ENCODE measurements at regions not wholly inside any gene's neighbourhood (a gene's known extent, or its start where the extent isn't known, plus 50 kb on each side); places are given as distances from the start of the nearest gene placed in this dataset.

- Histone ChIP-seq H3K36me3 (ENCODE audit: low read length) (no peaks in the 10 kb centered on the region), H2AFZ (ENCODE audit: low read depth, low read length, severe bottlenecking) (no peak overlapping the region), H4K20me1 (ENCODE audit: low read depth, low read length) (no peaks in the 10 kb centered on the region)
Observed at GRCh38 chr7:13748998-13749397, 240.5 kb downstream of the ETV1 start.

GRCh38 chr7:13749636-13750035 is 239.8 kb downstream of the ETV1 start:
- Histone ChIP-seq H3K9me2 (replicated peaks; ENCODE audit: insufficient read depth, low read length) (no peaks in the 10 kb centered on the region), H3K9me3 (ENCODE audit: insufficient read depth, low read length) (no peaks in the 10 kb centered on the region), H3K9ac (ENCODE audit: low read length) (no peak overlapping the region), H3K4me3 (ENCODE audit: insufficient read depth, low read length, poor library complexity, severe bottlenecking) (no peak overlapping the region), H3F3A (ENCODE audit: insufficient read depth) (no peaks in the 10 kb centered on the region), H3K27ac (ENCODE audit: low read depth, low read length) (no peak overlapping the region), H3K4me2 (ENCODE audit: low read depth, low read length, poor library complexity, severe bottlenecking) (no peak overlapping the region), H3K27me3 (ENCODE audit: low read length) (no peaks in the 10 kb centered on the region), H3K36me3 (ENCODE audit: low read length) (no peaks in the 10 kb centered on the region), H4K20me1 (ENCODE audit: low read depth, low read length) (no peaks in the 10 kb centered on the region), H3K79me2 (ENCODE audit: insufficient read depth, low read length) (no peaks in the 10 kb centered on the region), H2AFZ (ENCODE audit: low read depth, low read length, severe bottlenecking) (no peak overlapping the region)
- no peak for TF ChIP-seq EZH2phosphoT487 (conservative IDR thresholded peaks at IDR 0.05; ENCODE audit: low read length)
- no peak for TF ChIP-seq CTCF (IDR thresholded peaks at IDR 0.05; ENCODE audit: insufficient read depth, low read length, poor library complexity, severe bottlenecking)

More at GRCh38 chr7:13748998-13749397, 240.5 kb downstream of the ETV1 start:
- TF ChIP-seq EZH2phosphoT487 (conservative IDR thresholded peaks at IDR 0.05; ENCODE audit: low read length) (no peak), CTCF (IDR thresholded peaks at IDR 0.05; ENCODE audit: insufficient read depth, low read length, poor library complexity, severe bottlenecking) (no peak)
- Histone ChIP-seq H3K27ac (ENCODE audit: low read depth, low read length) (no peak overlapping the region), H3F3A (ENCODE audit: insufficient read depth) (no peaks in the 10 kb centered on the region), H3K79me2 (ENCODE audit: insufficient read depth, low read length) (no peaks in the 10 kb centered on the region), H3K27me3 (ENCODE audit: low read length) (no peaks in the 10 kb centered on the region), H3K9me2 (replicated peaks; ENCODE audit: insufficient read depth, low read length) (no peaks in the 10 kb centered on the region), H3K9ac (ENCODE audit: low read length) (no peak overlapping the region), H3K9me3 (ENCODE audit: insufficient read depth, low read length) (no peaks in the 10 kb centered on the region), H3K4me2 (ENCODE audit: low read depth, low read length, poor library complexity, severe bottlenecking) (no peak overlapping the region), H3K4me3 (ENCODE audit: insufficient read depth, low read length, poor library complexity, severe bottlenecking) (no peak overlapping the region)

- no peaks in the 10 kb centered on the region for H3K79me2 ChIP-seq (ENCODE audit: insufficient read depth, low read length)
- no peak for TF ChIP-seq CTCF (IDR thresholded peaks at IDR 0.05; ENCODE audit: insufficient read depth, low read length, poor library complexity, severe bottlenecking)
- TF ChIP-seq EZH2phosphoT487 (conservative IDR thresholded peaks at IDR 0.05; ENCODE audit: low read length): no peak
- H3K4me3 ChIP-seq (ENCODE audit: insufficient read depth, low read length, poor library complexity, severe bottlenecking): no peak overlapping the region
- H3K9ac ChIP-seq (ENCODE audit: low read length): no peak overlapping the region
- no peak overlapping the region for H2AFZ ChIP-seq (ENCODE audit: low read depth, low read length, severe bottlenecking)
- no peaks in the 10 kb centered on the region for H3F3A ChIP-seq (ENCODE audit: insufficient read depth)
- no peaks in the 10 kb centered on the region for H3K9me2 ChIP-seq (replicated peaks; ENCODE audit: insufficient read depth, low read length)
- H3K4me2 ChIP-seq (ENCODE audit: low read depth, low read length, poor library complexity, severe bottlenecking): no peak overlapping the region
- no peak overlapping the region for H3K27ac ChIP-seq (ENCODE audit: low read depth, low read length)
- no peaks in the 10 kb centered on the region for H3K9me3 ChIP-seq (ENCODE audit: insufficient read depth, low read length)
- H3K27me3 ChIP-seq (ENCODE audit: low read length): no peaks in the 10 kb centered on the region
- H3K36me3 ChIP-seq (ENCODE audit: low read length): no peaks in the 10 kb centered on the region
- H4K20me1 ChIP-seq (ENCODE audit: low read depth, low read length): no peaks in the 10 kb centered on the region
Observed at GRCh38 chr7:13751766-13752165, 237.7 kb downstream of the ETV1 start.

All from SU-DHL-6 (cell line).